GM18858 (cell line): ENCODE measurements at regions not wholly inside any gene's neighbourhood (a gene's known extent, or its start where the extent isn't known, plus 50 kb on each side); places are given as distances from the start of the nearest gene placed in this dataset.
A peak's percentile ranks its signal among the peaks of the same experiment; 100 is the strongest.
"Not testable (repeated sequence)": the region's sequence is repeated elsewhere in the genome, so short reads cannot be mapped to it uniquely, and the experiment has no call there.

ENCODE experiments used
- ATAC-seq: cut with Tn5 transposase; IDR thresholded peaks from one replicate; pipeline ENCODE4 v1.9.1; 2021; ENCODE audit not compliant: unreplicated experiment

DNA sequence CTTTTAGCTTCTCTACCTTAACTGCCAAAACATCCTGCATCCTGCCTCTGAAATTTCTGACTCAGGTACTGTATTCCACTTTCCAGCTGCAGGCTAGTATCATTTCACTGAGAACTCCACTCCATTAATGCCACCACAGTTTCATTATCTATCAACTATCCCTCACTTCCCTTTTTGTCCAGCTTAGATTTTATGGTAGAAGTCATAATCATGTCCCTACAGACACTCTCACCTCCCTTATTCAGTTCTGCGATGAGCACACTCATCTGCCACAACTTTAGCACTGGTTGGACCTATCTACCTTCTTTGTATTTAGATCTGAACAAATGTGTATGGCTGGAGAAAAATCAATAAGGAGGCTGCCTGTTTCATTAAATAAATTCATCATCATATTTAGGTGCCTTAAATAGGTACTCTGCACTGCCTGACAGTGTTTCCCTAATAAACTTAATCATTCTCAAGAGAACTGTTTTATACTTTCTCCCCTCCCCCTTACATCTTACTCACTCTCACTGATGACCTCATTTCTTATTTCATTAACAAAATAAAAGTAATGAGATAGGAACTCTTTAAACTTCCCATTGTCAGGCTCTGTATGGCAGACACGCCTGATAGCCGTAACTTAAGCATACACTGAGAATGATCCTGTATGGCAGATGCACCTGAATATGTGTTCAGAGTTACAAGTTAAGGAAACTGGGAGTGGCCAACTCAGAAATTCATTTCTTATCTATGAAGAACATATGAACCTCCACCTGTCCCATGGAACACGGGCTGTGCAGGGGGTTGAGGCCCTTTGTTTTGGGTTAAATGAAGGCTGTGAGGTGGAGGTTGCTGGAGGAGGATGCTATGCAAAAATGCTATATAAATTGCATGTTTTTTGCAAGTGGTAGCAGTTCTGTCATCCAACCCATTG is 95.3 kb upstream of the MAN1A1 start:
- ATAC-seq = peak; percentile 82

DNA sequence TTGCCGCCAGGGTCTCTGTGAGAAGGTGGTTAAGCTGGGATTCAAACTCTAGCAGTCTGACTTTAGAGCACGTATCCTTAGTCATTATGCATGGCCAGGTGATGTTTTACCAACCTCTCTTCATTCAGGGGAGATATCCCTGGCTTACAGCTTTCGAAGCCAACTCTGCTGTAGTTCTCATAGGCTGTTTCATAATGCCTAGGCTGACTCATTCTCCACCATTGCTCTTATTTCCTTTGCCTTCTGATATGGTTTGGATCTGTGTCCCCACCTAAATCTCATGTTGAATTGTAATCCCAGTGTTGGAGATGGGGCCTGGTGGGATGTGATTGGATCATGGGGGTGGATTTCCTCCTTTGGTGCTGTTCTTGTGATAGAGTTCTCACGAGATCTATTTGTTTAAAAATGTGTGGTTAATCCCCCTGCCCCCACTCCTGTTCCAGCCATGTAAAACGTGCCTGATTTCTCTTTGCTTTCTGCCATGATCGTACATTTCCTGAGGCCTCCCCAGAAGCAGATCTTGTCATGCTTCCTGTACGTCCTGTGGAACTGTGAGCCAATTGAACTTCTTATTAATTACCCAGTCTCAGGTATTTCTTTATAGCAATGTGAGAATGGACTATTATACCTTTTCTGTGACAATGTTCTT is 94.6 kb upstream of the MAN1A1 start:
- no peak for ATAC-seq

- peak; percentile 27 for ATAC-seq
These were observed 93.2 kb upstream of the MAN1A1 start for GRCh38 chr6:119442776-119443184.

GRCh38 chr6:119440953-119441352 is 91.4 kb upstream of the MAN1A1 start:
- no peak for ATAC-seq

- no peak for ATAC-seq
These were observed 87.0 kb upstream of the MAN1A1 start for GRCh38 chr6:119436583-119436982.

DNA sequence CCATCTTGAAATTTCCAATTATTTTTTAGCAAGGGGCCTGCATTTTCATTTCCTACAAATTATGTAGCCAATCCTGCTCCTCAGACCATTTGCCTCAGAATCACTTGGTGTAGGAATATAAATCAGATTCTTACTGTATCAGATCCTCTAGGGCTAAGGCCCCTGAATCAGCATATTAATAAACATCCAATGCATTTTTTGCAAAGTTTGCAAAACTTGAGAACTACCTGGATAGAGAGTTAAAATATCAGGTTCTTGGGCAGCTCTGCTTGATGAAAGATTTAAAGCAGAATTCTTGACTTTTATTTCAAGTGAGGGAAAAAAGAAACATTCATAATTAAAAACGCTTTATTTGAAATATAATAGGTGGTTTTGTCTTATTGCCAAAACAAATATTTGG is 82.2 kb upstream of the MAN1A1 start:
- ATAC-seq = no peak

- ATAC-seq = no peak
These were observed 81.2 kb upstream of the MAN1A1 start for GRCh38 chr6:119430805-119431204.

GRCh38 chr6:119428633-119429032 is 79.1 kb upstream of the MAN1A1 start:
- no peak for ATAC-seq

GRCh38 chr6:119426619-119427018 is 77.1 kb upstream of the MAN1A1 start:
- no peak for ATAC-seq

- no peak for ATAC-seq
These were observed 74.4 kb upstream of the MAN1A1 start for GRCh38 chr6:119423996-119424395.

DNA sequence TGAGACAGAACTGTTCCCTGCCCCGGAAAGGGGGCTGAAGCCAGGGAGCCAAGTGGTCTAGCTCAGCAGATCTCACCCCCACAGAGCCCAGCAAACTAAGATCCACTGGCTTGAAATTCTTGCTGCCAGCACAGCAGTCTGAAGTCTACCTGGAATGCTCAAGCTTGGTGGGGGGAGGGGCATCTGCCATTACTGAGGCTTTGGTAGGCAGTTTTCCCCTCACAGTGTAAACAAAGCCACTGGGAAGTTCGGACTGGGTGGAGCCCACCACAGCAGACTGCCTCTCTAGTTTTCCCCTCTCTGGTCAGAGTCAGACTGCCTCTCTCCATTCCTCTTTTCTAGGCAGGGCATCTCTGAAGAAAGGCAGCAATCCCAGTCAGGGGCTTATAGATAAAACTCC is 68.5 kb upstream of the MAN1A1 start:
- not testable (repeated sequence) for ATAC-seq

DNA sequence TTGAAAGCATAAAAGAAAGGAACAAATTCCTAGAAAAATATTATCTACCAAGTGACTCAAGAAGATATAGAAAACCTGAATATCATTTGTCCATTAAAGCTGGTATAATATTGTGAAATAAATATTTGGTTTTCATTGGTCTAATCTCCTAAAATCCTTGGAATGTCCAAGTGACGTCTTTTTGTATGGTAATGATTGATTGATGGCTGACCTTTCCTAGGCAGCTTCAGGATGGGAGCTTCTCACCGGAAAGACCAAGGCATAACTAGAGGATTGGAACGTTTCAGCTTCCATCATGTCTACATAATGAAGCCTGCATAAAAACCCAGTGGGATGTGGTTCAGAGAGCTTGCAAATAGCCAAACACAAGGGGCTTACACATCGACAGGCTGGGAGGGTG is 57.6 kb upstream of the MAN1A1 start:
- no peak for ATAC-seq

DNA sequence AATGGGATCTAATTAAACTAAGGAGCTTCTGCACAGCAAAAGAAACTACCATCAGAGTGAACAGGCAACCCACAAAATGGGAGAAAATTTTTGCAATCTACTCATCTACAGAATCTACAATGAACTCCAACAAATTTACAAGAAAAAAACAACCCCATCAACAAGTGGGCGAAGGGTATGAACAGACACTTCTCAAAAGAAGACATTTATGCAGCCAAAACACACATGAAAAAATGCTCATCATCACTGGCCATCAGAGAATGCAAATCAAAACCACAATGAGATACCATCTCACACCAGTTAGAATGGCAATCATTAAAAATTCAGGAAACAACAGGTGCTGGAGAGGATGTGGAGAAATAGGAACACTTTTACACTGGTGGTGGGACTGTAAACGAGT is 55.6 kb upstream of the MAN1A1 start:
- ATAC-seq = not testable (repeated sequence)
